CD4-positive, alpha-beta T cell treated with Interleukin-4 for 1 hour (primary cell): ENCODE measurements at regions not wholly inside any gene's neighbourhood (a gene's known extent, or its start where the extent isn't known, plus 50 kb on each side); places are given as distances from the start of the nearest gene placed in this dataset.

ENCODE experiments used
- DNase-seq, 2 donors: peaks; one replicate each; pipeline ENCODE4 v3.0.0-alpha.2; 2020 to 2022

- no peak for DNase-seq
Measured at GRCh38 chr16:73804456-73804855, 492.2 kb upstream of the PSMD7 start.

- no peak for DNase-seq
Measured at GRCh38 chr16:73798471-73798870, 498.1 kb upstream of the PSMD7 start.

DNA sequence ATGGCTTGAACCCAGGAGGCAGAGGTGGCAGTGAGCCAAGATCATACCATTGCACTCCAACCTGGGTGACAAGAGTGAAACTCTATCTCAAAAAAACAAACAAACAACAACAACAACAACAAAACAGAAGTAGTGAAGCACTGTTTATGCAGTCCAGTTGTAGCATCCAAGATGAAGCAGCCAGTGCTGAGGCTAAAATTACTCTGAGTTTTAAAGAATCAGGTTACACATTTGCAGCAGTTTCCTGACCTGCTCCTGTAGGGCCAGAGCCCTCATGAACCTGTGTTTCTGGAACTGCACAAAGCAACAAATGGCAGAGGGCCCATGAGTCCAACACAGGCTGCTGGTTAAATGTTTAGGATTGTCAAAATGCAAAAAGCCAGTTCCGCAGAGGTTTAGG lies 499.5 kb upstream of the PSMD7 start:
- no peak for DNase-seq

- no peak for DNase-seq
Measured at GRCh38 chr16:73796241-73796640, 500.4 kb upstream of the PSMD7 start.

GRCh38 chr16:73794994-73795393 lies 501.6 kb upstream of the PSMD7 start:
- no peak for DNase-seq

DNA sequence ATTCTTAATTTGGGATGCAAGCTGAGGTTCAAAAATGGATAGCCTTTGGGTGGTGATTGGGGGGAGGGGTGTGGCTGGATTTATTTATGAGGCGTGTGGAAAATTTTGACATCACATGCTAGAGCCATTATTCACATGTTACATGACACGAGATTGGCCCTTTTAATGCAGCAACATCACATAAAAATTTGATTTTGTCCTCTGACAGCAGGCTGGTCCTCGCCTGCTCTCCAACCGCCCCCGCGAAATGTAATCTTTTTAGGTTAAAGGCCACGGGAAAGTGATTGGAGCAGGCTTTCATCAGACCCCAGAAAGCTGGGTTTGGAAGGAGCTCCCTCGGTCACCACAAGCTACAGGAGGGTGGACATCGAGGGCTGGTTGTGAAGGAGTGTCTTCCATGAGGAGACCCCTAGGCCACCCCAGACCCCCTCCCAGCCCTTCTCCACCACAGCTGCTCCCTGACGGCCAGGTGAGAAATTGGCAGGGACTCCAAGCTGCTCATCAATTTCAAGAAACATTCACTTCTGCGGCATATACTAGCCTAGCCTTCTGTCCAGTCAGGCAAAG lies 502.7 kb upstream of the PSMD7 start:
- DNase-seq: no peak

DNA sequence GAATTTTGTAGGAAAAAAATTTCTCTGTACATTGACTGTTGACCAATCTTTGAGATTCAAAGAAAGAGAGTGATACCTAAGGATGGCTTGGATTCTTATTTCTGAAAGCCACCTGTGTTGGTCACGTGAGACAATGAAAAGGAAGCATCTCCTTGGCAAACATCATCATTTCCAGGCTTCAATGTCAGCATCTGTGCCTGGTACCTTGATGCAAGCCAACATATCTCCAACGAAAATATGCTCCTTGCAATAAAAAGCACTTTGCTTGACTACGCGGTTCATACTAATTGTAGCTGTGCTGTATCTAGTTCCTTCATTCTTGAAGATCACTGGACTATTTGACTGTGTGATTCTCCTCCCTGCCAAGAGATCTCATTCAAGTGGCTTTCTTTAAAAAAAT lies 503.4 kb upstream of the PSMD7 start:
- DNase-seq: no peak

DNA sequence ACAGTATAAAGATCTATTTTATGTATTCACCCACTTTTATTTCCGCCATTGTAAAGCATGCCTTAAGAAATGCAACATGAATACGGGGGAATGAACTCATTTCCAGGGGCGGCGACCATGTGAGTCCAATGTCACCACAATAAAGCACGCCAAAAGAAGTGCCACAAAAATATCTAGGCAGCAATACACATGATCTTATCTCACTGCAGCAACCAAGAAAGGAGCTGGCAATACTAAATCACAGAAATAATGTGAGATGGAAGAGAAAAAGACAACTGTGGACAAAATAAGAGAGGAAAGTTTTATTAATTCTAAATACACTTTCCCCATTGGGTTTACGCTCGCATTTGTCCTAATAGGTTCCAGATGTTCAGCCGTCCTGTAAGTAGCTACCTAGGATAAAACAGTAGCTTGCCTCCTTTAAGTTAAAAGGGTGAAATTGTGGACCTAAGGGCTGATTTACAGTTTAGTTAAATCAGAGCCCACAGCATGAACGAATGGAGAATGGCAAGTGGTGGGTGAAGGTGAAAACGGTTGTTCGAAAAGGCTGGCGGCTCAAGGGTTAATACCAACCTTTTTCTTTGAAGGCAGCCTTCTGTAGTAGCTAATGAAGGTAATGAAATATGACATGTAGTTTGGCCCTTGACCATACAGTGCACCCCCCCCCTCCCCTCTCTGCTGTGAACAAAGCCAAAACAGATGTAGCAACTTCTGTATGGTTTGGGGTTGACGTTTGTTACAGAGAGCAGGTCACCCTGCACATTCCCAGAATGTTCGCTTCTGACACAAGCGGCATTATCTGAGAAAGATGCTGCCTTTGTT lies 504.2 kb upstream of the PSMD7 start:
- DNase-seq: no peak

DNA sequence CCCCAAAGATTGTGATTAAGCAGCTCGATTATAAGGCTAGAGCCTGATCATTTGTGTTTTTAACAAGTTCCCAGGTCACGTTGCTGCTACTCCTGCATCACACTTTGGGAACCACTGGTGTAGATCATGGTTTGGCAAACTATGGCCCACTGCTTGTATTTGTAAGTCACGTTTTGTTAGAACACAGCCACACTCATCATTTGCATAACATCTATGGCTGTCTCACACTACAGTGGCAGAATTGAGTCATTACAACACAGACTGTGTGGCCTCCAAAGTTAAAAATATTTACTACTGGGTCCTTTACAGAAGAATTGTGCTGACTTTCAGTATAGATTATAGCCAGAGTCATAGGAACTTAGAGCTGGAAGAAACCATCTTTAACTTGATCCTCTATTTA lies 515.3 kb upstream of the PSMD7 start:
- DNase-seq: no peak

DNA sequence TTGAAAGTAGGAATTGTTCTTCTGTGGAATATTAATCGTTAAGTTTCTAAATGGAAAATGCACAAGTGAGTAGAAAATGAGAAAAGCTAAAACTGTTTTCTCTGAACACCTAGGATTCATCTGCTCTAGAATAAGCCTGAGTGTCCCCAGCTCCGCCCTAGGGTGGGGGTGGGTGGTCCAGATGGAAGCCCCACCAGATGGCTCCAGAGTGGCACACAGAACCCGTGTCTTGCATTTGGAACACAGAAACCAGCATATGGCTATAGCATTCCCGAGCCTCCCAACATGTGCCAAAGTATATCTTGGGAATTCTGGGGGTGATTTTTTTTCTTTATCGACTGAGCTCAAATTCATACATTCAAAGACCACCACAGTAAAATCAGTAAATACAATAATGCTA lies 517.7 kb upstream of the PSMD7 start:
- no peak for DNase-seq

- no peak for DNase-seq
Measured at GRCh38 chr16:73775841-73776388, 520.7 kb upstream of the PSMD7 start.

GRCh38 chr16:73771196-73772064 lies 525.2 kb upstream of the PSMD7 start:
- DNase-seq: no peak

DNA sequence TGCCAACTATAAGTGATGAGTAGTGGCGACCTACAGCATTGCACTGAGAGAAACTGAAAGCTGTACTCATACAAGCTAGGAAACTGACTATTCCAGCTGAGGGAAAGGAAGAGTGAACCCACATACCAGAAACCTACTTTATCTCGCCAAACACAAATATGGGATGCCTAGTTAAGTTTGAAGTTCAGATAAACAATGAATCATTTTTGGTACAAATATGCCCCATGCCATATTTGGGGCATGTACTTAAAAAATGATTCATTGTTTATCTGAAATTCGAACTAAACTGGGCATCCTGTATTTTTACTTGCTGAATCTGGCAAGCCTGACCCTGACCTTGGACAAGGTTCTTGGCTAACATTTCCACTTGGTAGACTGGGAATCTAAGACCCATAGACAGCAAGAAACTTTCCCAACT lies 527.8 kb upstream of the PSMD7 start:
- DNase-seq: no peak

DNA sequence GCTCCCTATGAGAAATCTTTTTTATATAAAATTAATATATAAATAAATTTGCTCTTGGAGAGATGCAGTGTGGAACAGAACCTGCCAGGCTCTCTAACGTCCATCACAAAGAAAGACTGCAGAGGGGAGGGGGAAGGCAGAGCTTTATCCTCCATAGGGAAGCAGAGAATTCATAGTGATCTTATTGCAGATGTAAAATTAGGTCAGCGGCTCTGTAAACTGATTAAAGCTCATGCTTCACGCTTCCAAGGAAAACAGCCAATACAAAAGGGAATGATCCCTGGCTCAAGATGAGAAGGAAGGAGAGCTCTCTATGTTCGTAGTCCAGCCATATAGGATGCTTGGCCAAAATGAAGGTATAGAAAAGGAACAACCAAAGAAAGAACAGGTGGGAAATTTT lies 532.3 kb upstream of the PSMD7 start:
- DNase-seq: no peak

DNA sequence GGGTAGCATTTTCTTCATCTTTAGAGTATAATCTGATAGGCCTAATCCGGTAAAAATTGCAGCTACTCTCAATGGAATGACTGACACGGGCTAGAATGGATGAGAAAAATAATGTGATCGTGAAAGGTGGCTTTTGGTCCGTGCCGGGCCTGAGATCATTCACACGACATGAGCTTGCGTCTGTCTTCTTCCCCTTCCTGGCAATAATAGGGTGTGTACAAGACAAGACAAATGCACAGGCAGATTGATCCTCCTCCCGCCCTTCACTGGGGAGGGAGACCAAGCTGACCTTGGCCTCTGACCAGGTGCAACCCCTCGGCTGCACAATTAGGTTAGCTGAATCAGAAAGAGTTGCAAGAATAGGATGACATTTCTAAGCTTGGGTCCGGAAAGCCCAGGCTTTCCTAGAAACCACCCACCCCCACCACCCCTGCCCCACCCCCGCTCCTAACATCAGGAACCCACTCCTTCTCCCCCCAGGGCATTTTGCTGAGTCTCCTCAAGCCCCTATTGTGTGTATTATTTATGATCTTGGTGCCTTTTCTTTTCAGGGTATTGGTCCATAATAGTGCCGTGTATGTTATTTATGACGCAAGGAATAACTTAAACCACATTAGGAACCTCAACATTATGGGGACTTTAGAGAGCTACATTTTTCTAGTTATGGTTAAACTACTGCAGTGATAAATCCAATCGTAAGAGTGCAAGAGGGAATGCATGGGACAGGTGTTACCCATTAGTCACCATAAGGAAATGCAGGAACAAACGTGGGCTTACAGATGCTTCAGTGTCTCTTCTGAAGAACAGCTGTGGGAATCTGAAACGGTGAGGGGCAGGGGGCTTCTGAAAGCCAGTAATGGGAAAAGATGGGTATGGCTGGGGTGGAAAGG lies 540.1 kb upstream of the PSMD7 start:
- no peak for DNase-seq

GRCh38 chr16:73753931-73754330 lies 542.7 kb upstream of the PSMD7 start:
- DNase-seq: no peak

GRCh38 chr16:73750639-73751038 lies 546.0 kb upstream of the PSMD7 start:
- no peak for DNase-seq

DNA sequence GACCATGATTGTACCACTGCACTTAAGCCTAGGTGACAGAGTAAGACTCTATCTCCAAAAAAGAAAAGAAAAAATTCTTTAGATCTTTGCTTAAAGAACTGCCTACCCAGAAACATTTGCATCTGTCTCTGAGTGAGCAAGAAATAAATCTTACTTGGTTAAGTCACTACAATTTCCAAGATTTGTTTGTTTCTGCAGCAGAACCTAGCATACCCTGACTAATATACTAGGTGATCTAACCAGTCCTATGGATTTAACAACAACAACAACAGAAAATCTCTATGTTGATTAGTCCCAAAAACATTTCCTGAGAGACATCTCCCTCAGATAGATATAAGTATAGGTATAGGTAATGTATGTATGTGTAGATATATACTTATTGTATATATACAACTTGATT lies 549.3 kb upstream of the PSMD7 start:
- no peak for DNase-seq

DNA sequence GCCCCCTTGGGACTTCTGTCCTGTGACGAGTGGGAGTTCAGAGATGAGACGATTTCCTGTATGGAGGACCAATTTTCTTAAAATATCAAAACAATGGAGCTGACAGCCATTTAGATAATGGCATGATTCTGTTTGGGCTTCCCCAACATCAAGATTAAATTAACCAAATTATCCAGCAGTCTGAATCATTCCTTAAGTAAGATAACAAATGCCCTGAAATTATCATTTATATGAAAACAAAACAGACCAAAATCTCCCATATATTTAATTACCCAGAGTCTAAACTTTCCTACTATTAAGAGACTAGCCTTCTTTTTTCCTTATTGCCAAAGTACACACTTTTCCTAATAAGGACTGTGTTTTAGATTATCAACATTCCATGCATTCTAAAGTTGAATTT lies 550.1 kb upstream of the PSMD7 start:
- no peak for DNase-seq

DNA sequence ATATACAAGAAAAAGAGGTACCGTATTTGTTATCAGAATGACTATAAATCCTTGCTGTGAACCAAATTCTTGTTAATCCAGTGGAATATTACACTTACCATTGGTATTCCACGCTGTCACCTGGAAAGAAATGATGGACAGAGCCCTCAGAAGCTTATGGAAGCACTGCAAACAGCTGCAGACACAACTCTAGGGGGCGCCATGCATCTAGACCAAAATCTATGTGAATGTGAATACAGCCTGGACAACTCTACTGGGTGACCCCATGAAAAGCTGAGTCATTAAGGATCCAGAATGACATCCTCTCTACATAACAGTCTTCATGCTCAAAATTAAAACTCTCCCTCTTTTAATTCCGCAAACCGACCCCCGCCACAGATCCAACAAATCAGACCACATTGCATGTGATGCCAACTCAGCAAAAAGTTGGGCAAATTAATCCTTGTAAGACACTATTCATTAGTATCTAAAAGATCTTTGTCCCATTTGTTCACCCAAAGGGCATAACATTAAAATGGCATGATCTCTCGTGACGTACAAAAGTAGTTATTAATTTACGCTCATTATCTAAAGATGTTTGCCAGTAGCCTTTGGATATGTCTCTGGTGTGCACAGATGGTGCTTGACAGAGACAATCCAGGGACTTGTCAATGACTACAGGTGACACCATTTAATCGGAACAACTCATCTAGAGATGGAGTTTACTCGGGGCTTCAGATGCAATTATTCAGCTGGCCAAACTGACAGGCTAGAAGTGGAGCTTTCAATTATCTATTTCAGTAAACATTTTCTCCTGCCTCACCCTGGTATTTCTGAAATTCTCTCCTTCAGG lies 552.7 kb upstream of the PSMD7 start:
- DNase-seq: no peak

DNA sequence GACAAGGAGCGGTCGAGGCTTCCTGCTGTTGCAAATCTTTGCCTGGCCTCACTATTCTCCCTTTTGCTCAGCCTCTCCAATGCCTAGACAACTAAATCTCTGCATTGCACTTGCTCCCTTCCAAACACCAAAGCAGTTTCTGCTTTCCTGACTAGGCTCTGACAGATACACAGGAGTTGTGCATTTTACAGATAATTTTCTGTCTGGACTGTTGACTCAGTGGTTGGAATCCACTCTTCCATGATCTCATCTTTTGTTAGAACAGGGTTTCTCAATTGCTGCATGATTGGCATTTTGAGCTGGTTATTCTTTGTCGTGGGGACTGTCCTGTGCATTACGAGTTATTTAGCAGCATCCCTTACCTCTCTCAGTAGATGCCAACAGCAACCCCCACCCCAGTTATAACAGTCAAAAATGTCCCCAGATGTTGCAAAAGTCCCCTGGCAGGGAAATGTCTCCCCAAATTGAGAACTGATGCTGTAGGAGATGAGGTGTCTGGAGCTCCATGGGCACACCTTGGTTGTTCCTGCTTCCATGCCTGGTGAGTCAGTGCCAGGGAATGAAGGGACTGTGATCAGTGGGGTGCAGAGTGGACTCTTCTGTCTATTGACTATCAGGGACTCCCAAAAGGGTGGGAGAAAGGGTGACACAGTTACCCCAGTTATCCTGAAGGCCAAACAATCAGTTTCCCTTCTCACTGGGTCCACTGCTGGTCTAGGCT lies 557.4 kb upstream of the PSMD7 start:
- DNase-seq: no peak
